Epithelial cell of esophagus (primary cell): ENCODE measurements at regions not wholly inside any gene's neighbourhood (a gene's known extent, or its start where the extent isn't known, plus 50 kb on each side); places are given as distances from the start of the nearest gene placed in this dataset.
"Not testable (repeated sequence)": the region's sequence is repeated elsewhere in the genome, so short reads cannot be mapped to it uniquely, and the experiment has no call there.

Experiments used
- DNase-seq: peaks from one replicate; pipeline ENCODE4 v3.0.0; 2010; ENCODE audit warnings: low read depth
- H3K4me3 ChIP-seq: 2 replicates; pipeline ENCODE4 v1.5.1; 2011; ENCODE audit warnings: mild to moderate bottlenecking, low read length, control low read depth
- CTCF ChIP-seq: IDR thresholded peaks from 2 replicates; pipeline ENCODE4 v1.5.1; 2011; ENCODE audit warnings: low read depth, mild to moderate bottlenecking, low read length, control low read depth, inconsistent platforms; ENCODE audit not compliant: insufficient read depth; ENCODE audit errors: missing control alignments

- TF ChIP-seq CTCF: no peak
- H3K4me3 ChIP-seq: no peak overlapping the region
These were observed 769.1 kb upstream of the CDH8 start for GRCh38 chr16:62805221-62805857.

GRCh38 chr16:62794724-62795123 is 758.5 kb upstream of the CDH8 start:
- no peak for DNase-seq
- no peak for TF ChIP-seq CTCF
- no peak overlapping the region for H3K4me3 ChIP-seq

More at GRCh38 chr16:62805221-62805857, 769.1 kb upstream of the CDH8 start:
- no peak for DNase-seq

GRCh38 chr16:62780081-62780480 is 743.8 kb upstream of the CDH8 start:
- not testable (repeated sequence) for DNase-seq, H3K4me3 ChIP-seq

- H3K4me3 ChIP-seq: no peak overlapping the region
- no peak for TF ChIP-seq CTCF
- no peak for DNase-seq
These were observed 728.3 kb upstream of the CDH8 start for GRCh38 chr16:62764572-62764971.

GRCh38 chr16:62760398-62760797 is 724.2 kb upstream of the CDH8 start:
- H3K4me3 ChIP-seq: no peak overlapping the region
- DNase-seq: no peak
- no peak for TF ChIP-seq CTCF

- no peak for TF ChIP-seq CTCF
- DNase-seq: no peak
- H3K4me3 ChIP-seq: no peak overlapping the region
These were observed 719.7 kb upstream of the CDH8 start for GRCh38 chr16:62755938-62756337.

GRCh38 chr16:62752854-62753253 is 716.6 kb upstream of the CDH8 start:
- no peak for TF ChIP-seq CTCF

GRCh38 chr16:62751218-62751617 is 715.0 kb upstream of the CDH8 start:
- no peak overlapping the region for H3K4me3 ChIP-seq
- no peak for DNase-seq
- no peak for TF ChIP-seq CTCF

More at GRCh38 chr16:62752854-62753253, 716.6 kb upstream of the CDH8 start:
- no peak overlapping the region for H3K4me3 ChIP-seq
- DNase-seq: no peak
